ENCODE measurements at regions not wholly inside any gene's neighbourhood (a gene's known extent, or its start where the extent isn't known, plus 50 kb on each side); places are given as distances from the start of the nearest gene placed in this dataset.

- TF ChIP-seq CTCF (IDR thresholded peaks at IDR 0.05; ENCODE audit: low read depth, low read length, poor library complexity, severe bottlenecking) (no peak), EZH2phosphoT487 (IDR thresholded peaks at IDR 0.05; ENCODE audit: borderline replicate concordance, low read length) (no peak)
- no peaks in the 10 kb centered on the region for H3K79me2 ChIP-seq (ENCODE audit: control insufficient read depth, low read length)
- H3K27me3 ChIP-seq (ENCODE audit: control insufficient read depth, low read length) = peaks cover 50% of the 10 kb centered on the region
- no peaks in the 10 kb centered on the region for H3K9me3 ChIP-seq (ENCODE audit: control insufficient read depth, insufficient read depth, low read length)
- H3K9me2 ChIP-seq (replicated peaks; ENCODE audit: control insufficient read depth, low read length) = no peaks in the 10 kb centered on the region
- no peak overlapping the region for H3K4me2 ChIP-seq (ENCODE audit: low read length)
- H3K27ac ChIP-seq (ENCODE audit: low read depth, low read length) = no peak overlapping the region
- H3K4me1 ChIP-seq (ENCODE audit: control insufficient read depth, low read length) = peaks cover 5% of the 10 kb centered on the region
- H3K4me3 ChIP-seq (ENCODE audit: low read length) = no peak overlapping the region
- no peaks in the 10 kb centered on the region for H3F3A ChIP-seq (ENCODE audit: control insufficient read depth, insufficient read depth)
- H4K20me1 ChIP-seq (ENCODE audit: control insufficient read depth, insufficient read depth, low read depth, low read length) = no peaks in the 10 kb centered on the region
- no peaks in the 10 kb centered on the region for H3K36me3 ChIP-seq (ENCODE audit: control insufficient read depth, low read length)
Measured at GRCh38 chr12:4138051-4138450, 135.5 kb upstream of the CCND2 start.

GRCh38 chr12:4137441-4137840, 136.1 kb upstream of the CCND2 start:
- no peaks in the 10 kb centered on the region for H3K79me2 ChIP-seq (ENCODE audit: control insufficient read depth, low read length)
- peaks cover 44% of the 10 kb centered on the region for H3K27me3 ChIP-seq (ENCODE audit: control insufficient read depth, low read length)
- no peak overlapping the region for H3K4me3 ChIP-seq (ENCODE audit: low read length)
- H3K9me2 ChIP-seq (replicated peaks; ENCODE audit: control insufficient read depth, low read length) = no peaks in the 10 kb centered on the region
- no peaks in the 10 kb centered on the region for H4K20me1 ChIP-seq (ENCODE audit: control insufficient read depth, insufficient read depth, low read depth, low read length)
- H3K4me2 ChIP-seq (ENCODE audit: low read length) = no peak overlapping the region
- no peaks in the 10 kb centered on the region for H3K9me3 ChIP-seq (ENCODE audit: control insufficient read depth, insufficient read depth, low read length)
- no peak overlapping the region for H3K27ac ChIP-seq (ENCODE audit: low read depth, low read length)
- no peaks in the 10 kb centered on the region for H3K36me3 ChIP-seq (ENCODE audit: control insufficient read depth, low read length)
- no peaks in the 10 kb centered on the region for H3F3A ChIP-seq (ENCODE audit: control insufficient read depth, insufficient read depth)
- H3K4me1 ChIP-seq (ENCODE audit: control insufficient read depth, low read length) = no peaks in the 10 kb centered on the region; the same call in 1 of the 2 replicates
- no peak for TF ChIP-seq EZH2phosphoT487 (IDR thresholded peaks at IDR 0.05; ENCODE audit: borderline replicate concordance, low read length)

DNA sequence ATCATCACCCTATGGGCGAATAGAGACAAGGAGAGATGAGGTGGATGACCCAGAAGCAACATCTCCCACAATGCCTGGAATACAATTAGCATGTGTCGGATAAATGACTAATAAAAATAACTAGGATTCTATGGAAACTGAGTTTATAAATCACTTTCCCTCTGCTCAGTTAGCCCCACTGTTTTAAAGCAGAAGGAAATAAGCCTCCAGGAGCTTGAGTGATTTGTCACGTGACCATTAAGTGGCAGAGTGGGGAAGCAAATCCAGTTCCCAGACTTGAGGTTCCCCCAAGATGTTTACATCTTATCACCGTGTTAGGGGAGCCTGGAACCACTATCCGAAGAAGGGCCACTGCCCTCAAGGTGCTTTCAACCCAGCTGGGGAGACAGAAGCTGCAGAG, 136.5 kb upstream of the CCND2 start:
- Histone ChIP-seq H3K27me3 (ENCODE audit: control insufficient read depth, low read length) (peaks cover 41% of the 10 kb centered on the region), H3K79me2 (ENCODE audit: control insufficient read depth, low read length) (no peaks in the 10 kb centered on the region), H3K4me3 (ENCODE audit: low read length) (no peak overlapping the region), H3K36me3 (ENCODE audit: control insufficient read depth, low read length) (no peaks in the 10 kb centered on the region), H3F3A (ENCODE audit: control insufficient read depth, insufficient read depth) (no peaks in the 10 kb centered on the region), H3K4me2 (ENCODE audit: low read length) (no peak overlapping the region), H3K9me3 (ENCODE audit: control insufficient read depth, insufficient read depth, low read length) (no peaks in the 10 kb centered on the region), H4K20me1 (ENCODE audit: control insufficient read depth, insufficient read depth, low read depth, low read length) (no peaks in the 10 kb centered on the region), H3K9me2 (replicated peaks; ENCODE audit: control insufficient read depth, low read length) (no peaks in the 10 kb centered on the region), H3K27ac (ENCODE audit: low read depth, low read length) (no peak overlapping the region), H3K4me1 (ENCODE audit: control insufficient read depth, low read length) (no peaks in the 10 kb centered on the region)
- TF ChIP-seq CTCF (IDR thresholded peaks at IDR 0.05; ENCODE audit: low read depth, low read length, poor library complexity, severe bottlenecking) (no peak), EZH2phosphoT487 (IDR thresholded peaks at IDR 0.05; ENCODE audit: borderline replicate concordance, low read length) (no peak)

- no peak overlapping the region for H3K4me2 ChIP-seq (ENCODE audit: low read length)
- H3K9me2 ChIP-seq (replicated peaks; ENCODE audit: control insufficient read depth, low read length) = no peaks in the 10 kb centered on the region
- no peaks in the 10 kb centered on the region for H3K36me3 ChIP-seq (ENCODE audit: control insufficient read depth, low read length)
- no peaks in the 10 kb centered on the region for H3F3A ChIP-seq (ENCODE audit: control insufficient read depth, insufficient read depth)
- no peaks in the 10 kb centered on the region for H3K79me2 ChIP-seq (ENCODE audit: control insufficient read depth, low read length)
- peaks cover 37% of the 10 kb centered on the region for H3K27me3 ChIP-seq (ENCODE audit: control insufficient read depth, low read length)
- no peak overlapping the region for H3K27ac ChIP-seq (ENCODE audit: low read depth, low read length)
- H4K20me1 ChIP-seq (ENCODE audit: control insufficient read depth, insufficient read depth, low read depth, low read length) = no peaks in the 10 kb centered on the region
- TF ChIP-seq EZH2phosphoT487 (IDR thresholded peaks at IDR 0.05; ENCODE audit: borderline replicate concordance, low read length) (no peak), CTCF (IDR thresholded peaks at IDR 0.05; ENCODE audit: low read depth, low read length, poor library complexity, severe bottlenecking) (no peak)
- H3K4me3 ChIP-seq (ENCODE audit: low read length) = no peak overlapping the region
- no peaks in the 10 kb centered on the region for H3K9me3 ChIP-seq (ENCODE audit: control insufficient read depth, insufficient read depth, low read length)
- no peaks in the 10 kb centered on the region for H3K4me1 ChIP-seq (ENCODE audit: control insufficient read depth, low read length)
Measured at GRCh38 chr12:4135919-4136605, 137.5 kb upstream of the CCND2 start.

Measured in DOHH2 (cell line).